ENCODE measurements at regions not wholly inside any gene's neighbourhood (a gene's known extent, or its start where the extent isn't known, plus 50 kb on each side); places are given as distances from the start of the nearest gene placed in this dataset.
A peak's percentile ranks its signal among the peaks of the same experiment; 100 is the strongest.

DNA sequence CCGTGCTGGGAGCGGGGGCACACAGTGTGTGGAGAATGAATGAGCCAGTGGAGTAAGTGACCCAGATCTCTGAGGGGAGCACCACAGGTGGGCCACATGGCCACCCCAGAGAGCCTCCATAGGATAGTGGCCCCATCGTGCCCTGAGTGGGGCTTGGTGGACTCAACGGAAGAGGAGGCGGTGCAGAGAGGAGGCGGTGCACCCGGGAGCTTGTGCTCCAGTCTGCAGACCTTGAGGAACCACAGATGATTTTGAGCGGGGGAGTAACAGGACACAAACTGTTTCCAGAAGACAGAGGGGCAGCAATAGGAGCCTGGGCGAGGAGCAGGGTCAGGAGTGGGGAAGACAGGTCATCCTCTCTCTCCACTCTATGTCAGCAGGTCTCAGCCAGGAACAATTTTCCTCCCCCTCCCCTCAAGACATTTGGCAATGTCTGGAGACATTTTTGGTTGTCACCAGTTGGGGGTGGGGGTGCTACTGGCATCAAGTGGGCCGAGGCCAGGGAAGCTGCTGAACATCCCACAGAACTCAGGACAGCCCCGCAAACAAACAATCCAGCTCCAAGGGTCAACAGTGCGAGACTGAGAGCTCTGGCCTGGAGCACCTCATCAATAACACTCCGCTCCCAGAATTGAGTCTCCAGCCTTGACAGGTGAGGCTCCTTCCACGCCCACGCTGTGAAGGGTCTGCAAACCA, 182.2 kb downstream of the USP12 start:
- no peak for DNase-seq

- no peak for DNase-seq
Measured at GRCh38 chr13:26988059-26988769, 183.4 kb downstream of the USP12 start.

- DNase-seq: no peak
Measured at GRCh38 chr13:26987486-26988013, 184.1 kb downstream of the USP12 start.

- peak; percentile 81 for DNase-seq
Measured at GRCh38 chr13:26985285-26985878, 186.2 kb downstream of the USP12 start.

DNA sequence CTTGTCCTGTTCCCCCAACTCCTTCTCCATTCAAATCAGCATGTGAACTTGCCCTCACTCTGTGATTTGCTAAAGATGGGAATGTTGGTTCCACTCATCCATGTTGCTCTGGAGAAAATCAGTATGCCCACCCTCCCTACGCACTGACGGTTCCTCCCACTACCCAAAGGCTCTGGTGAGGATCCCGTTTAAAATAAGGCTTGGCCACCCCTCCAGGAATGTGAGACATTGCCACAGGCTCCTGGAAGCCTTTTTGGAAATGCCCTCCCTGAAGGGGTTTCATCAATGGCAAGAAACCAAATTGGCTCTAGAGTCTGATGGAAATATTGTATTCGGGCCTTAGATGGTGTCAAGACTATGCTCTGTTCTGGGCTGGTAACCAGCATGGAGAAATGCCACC, 187.3 kb downstream of the USP12 start:
- no peak for DNase-seq

- peak; percentile 48 for DNase-seq
Measured at GRCh38 chr13:26983543-26984320, 187.9 kb downstream of the USP12 start.

DNA sequence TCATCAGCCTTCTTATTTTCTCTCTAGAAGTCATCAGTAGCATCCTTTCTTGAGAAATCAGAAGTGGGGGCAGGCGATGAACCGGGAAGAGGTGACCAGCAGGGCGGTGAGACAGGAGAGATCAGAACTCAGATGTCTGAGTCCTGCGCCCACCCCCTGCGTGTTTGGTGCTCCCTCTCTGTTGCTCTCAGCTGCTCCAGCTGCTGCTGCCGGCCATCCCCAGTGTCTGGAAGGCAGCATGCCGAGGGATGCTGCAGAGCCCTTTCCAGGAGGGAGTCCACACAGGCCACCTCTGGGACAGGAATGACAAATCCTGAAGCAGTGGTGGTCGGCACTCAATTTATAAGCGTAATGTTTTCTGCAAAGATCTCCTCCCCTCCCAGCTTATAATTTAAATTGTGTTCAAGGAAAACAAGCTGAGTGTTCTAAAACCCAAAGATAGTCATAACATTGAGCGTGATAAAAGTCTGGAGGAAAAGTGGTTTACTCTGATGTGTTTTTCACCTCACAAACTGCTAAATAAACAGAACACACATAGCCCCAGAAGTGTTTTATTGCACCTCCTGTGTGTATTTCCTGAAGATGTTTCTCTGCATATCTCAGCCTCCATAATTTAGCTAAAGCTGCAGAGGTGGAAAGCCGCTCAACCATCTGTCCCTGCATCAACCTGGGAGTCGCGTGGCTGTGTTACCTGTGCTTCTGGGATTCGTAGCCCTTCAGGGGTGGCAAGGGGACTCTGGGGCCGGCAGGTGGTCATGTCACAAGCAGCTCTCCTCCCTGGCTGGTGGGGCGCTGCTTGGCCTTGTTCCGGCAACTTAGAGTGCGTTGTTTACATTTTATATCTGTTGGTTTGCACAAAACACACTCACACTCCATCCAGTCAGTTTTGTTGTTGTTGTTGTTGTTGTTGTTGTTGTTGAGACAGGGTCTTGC, 191.2 kb downstream of the USP12 start:
- no peak for DNase-seq

GRCh38 chr13:26979334-26979733, 192.3 kb downstream of the USP12 start:
- DNase-seq: no peak

- DNase-seq: no peak
Measured at GRCh38 chr13:26978081-26978860, 193.3 kb downstream of the USP12 start.

DNA sequence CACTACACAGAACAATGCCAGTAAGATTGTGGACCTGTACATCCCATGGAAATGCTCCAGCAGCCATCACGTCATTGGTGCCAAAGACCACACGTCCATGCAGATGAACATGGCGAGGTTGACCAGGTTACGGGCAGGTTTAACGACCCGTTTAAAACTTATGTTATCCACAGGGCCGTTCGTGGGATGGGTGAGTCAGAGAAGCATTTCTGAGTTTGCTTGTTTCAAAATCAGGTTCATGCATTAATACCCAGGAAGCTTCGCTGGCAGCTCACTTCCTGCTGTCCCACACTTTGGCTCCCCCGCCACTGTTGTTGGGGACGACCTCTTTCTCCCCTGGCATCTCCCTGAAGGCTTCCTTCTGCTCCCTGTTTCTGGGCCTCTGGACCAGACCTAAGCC, 194.1 kb downstream of the USP12 start:
- peak; percentile 28 for DNase-seq

DNA sequence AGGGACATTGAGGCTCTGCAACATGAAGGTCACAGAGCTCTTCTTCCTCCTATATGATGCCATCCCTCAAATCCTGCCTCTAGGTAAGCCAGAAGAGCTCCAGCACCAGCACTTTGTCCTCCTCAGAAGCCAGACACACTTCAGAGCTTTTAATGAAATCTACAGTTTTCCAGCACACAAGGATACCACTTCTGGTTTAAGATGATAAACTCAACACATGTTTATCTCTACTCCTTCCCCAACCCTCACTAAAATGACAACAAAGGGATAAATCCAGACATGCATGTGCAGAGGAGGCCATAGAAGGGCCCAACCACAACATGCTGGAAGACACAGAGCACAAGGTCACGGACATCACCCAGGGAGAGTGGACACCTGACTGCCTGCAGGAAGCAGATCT, 195.3 kb downstream of the USP12 start:
- no peak for DNase-seq

- no peak for DNase-seq
Measured at GRCh38 chr13:26973946-26974345, 197.7 kb downstream of the USP12 start.

- DNase-seq: no peak
Measured at GRCh38 chr13:26973295-26973694, 198.3 kb downstream of the USP12 start.

DNA sequence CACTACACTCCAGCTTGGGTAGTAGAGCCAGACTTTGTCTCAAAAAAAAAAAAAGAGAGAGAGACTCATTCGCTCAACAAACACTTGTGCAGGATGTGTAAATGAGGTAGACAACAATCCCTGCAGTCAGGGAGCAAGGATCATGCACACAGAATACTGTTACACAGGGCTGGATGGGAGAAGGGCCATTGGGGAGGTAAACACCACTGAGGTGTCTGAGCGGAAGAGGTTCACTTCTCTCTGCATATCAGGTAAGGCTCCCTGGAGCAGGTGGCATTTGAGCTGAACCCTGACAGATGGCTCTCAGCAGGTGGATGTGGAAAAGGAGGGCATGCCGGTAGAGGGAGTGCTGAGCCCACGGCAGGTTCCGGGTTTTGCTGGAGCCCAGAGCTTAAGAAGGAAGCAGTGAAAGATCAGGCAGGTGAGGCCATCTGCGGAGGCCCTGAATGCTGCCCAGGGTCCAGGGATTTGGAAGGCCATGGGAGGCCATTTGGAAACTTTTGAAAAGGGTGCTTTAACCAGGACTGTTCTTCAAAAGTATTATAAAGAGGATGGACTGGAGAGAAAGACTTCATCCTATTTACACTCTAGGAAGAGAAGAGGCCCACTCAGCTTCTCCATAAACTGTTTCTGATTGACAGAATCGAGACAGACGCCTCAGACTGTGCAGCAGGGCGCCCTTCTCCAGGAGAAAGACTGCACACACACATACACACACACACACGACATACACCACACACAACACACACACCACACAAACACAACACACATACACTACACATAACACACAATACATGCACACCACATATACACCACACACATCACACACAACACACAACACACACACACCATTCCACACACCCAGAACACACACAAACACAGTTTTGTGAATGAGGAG, 199.4 kb downstream of the USP12 start:
- peak; percentile 31 for DNase-seq

DNA sequence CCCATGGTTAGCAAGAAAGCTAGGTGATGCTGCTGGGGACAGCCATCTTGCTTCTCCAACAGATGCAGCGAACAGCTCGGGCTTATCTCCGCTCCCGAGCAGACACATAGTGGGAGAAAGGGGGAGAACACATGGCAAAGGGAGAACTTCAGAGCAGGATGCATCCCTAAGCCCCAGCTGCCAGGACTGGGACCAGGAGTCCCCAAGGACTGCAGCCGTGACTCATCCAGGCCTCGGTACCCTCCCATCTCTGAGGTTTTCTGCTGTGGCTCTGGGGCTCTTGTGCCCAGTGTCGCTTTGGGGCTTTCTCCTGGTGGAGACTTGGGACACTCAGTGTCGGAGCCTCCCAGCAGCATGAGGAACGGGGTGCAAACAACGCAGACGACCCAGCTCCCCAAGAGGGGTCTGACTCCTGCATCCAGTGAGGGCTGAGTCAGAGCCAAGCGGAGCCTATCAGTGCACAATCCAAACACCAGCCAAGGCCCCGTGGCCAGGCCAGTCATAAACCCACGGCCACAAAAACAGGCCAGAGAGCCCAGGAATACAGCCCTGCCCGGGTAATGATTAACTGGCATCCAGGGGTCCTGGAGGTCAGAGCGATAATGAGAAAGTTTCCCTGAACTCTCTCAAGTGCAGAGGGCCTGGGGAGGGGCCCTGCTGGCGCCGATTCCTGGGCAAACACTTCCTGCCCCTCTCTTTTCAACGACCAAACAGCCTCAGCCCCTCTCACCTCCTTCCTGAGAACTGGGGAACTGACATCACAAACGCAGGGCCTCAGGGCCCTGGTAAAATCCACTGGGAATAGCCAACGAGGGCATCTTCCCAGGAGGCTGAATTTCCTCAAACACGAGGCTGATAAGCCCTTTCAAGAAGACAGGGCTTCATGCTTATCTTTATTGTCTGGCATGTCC, 202.9 kb downstream of the USP12 start:
- DNase-seq: peak; percentile 42

GRCh38 chr13:26967119-26968038, 204.2 kb downstream of the USP12 start:
- no peak for DNase-seq

DNA sequence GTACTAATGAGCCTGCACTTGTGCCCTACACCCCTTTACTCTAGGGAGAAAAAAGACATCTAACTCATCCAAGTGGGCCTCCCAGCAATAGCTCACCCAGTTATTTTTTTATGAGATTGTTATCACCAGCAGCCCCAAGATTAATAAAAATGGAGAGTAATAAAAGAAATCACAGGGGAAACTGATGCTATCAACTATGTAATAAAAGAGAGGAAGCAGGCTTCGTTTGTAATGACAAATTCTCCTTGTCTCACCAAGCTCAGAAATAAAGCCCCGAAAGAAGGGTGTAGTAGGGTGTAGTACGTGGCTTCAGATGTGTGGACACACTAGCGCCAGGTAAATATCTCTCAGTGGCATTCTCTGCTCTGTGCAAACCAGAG, 204.9 kb downstream of the USP12 start:
- no peak for DNase-seq
